Left ventricle myocardium inferior (tissue), 1 donor: ENCODE measurements at regions not wholly inside any gene's neighbourhood (a gene's known extent, or its start where the extent isn't known, plus 50 kb on each side); places are given as distances from the start of the nearest gene placed in this dataset.
"Not testable (repeated sequence)": the region's sequence is repeated elsewhere in the genome, so short reads cannot be mapped to it uniquely, and the experiment has no call there.

Experiments used
- DNase-seq: peaks from one replicate; pipeline ENCODE4 v3.0.0-alpha.2; 2020
- H3K27ac ChIP-seq: fragments of 200-600 bp; replicated peaks from 2 replicates; pipeline ENCODE4 v1.8.0; 2021
- H3K27me3 ChIP-seq: fragments of 200-600 bp; 2 replicates; pipeline ENCODE4 v1.8.0; 2021; ENCODE audit warnings: low read depth
- H3K36me3 ChIP-seq: fragments of 200-600 bp; 2 replicates; pipeline ENCODE4 v1.8.0; 2021
- H3K4me1 ChIP-seq: fragments of 200-600 bp; 2 replicates; pipeline ENCODE4 v1.8.0; 2021
- H3K4me3 ChIP-seq: fragments of 200-600 bp; 2 replicates; pipeline ENCODE4 v1.8.0; 2021; ENCODE audit warnings: mild to moderate bottlenecking, moderate library complexity
- H3K9me3 ChIP-seq: fragments of 200-600 bp; replicated peaks from 2 replicates; pipeline ENCODE4 v1.8.0; 2021
- CTCF ChIP-seq: fragments of 200-600 bp; IDR thresholded peaks from 2 replicates; pipeline ENCODE4 v1.8.0; 2021; ENCODE audit warnings: antibody characterized with exemption, mild to moderate bottlenecking, borderline replicate concordance
- intact Hi-C: fragments of 100-400 bp; cut with micrococcal nuclease; formaldehyde crosslinking; loops from one replicate; pipeline ENCODE4 v1.11.0; 2022
- donor health status: DM: no; HTN: yes; CAD: no; lungs with severe emphysema.

- DNase-seq, result no peak
- Histone ChIP-seq H3K27ac (no peak overlapping the region), H3K27me3 (peaks cover 3% of the 10 kb centered on the region), H3K4me3 (no peak overlapping the region), H3K36me3 (no peaks in the 10 kb centered on the region), H3K9me3 (no peaks in the 10 kb centered on the region), H3K4me1 (no peaks in the 10 kb centered on the region)
- intact Hi-C loops, result no loop called here
- TF ChIP-seq CTCF, result no peak
These were observed 359.7 kb downstream of the SRGAP2C start for GRCh38 chr1:121544500-121544899.

GRCh38 chr1:121545899-121546298 is 361.1 kb downstream of the SRGAP2C start:
- H3K4me3 ChIP-seq, intact Hi-C loops, H3K27ac ChIP-seq: not testable (repeated sequence)

GRCh38 chr1:121546830-121547591 is 362.2 kb downstream of the SRGAP2C start:
- no peak for DNase-seq
- intact Hi-C loops, result no loop called here
- no peak for TF ChIP-seq CTCF
- Histone ChIP-seq H3K4me3 (no peak overlapping the region), H3K36me3 (no peaks in the 10 kb centered on the region), H3K9me3 (no peaks in the 10 kb centered on the region), H3K27me3 (no peaks in the 10 kb centered on the region), H3K4me1 (no peaks in the 10 kb centered on the region), H3K27ac (no peak overlapping the region)

More at GRCh38 chr1:121545899-121546298, 361.1 kb downstream of the SRGAP2C start:
- H3K36me3 ChIP-seq, DNase-seq, H3K4me1 ChIP-seq, H3K27me3 ChIP-seq, H3K9me3 ChIP-seq: not testable (repeated sequence)

- H3K27me3 ChIP-seq, H3K4me1 ChIP-seq, intact Hi-C loops, H3K27ac ChIP-seq, H3K4me3 ChIP-seq, DNase-seq, H3K9me3 ChIP-seq, H3K36me3 ChIP-seq: not testable (repeated sequence)
These were observed 363.0 kb downstream of the SRGAP2C start for GRCh38 chr1:121547726-121548125.

GRCh38 chr1:121550817-121551216 is 366.0 kb downstream of the SRGAP2C start:
- H3K27ac ChIP-seq, H3K27me3 ChIP-seq, H3K36me3 ChIP-seq, H3K9me3 ChIP-seq, intact Hi-C loops, H3K4me3 ChIP-seq, DNase-seq, H3K4me1 ChIP-seq: not testable (repeated sequence)

GRCh38 chr1:121551491-121551890 is 366.7 kb downstream of the SRGAP2C start:
- H3K27ac ChIP-seq, H3K27me3 ChIP-seq, DNase-seq, H3K4me3 ChIP-seq, H3K36me3 ChIP-seq, intact Hi-C loops, H3K4me1 ChIP-seq, H3K9me3 ChIP-seq: not testable (repeated sequence)

GRCh38 chr1:121556560-121556959 is 371.8 kb downstream of the SRGAP2C start:
- H3K4me3 ChIP-seq, H3K9me3 ChIP-seq, H3K36me3 ChIP-seq, H3K27ac ChIP-seq, H3K27me3 ChIP-seq, intact Hi-C loops, H3K4me1 ChIP-seq, DNase-seq: not testable (repeated sequence)

- DNase-seq, H3K9me3 ChIP-seq, H3K27ac ChIP-seq, H3K4me1 ChIP-seq, intact Hi-C loops, H3K36me3 ChIP-seq, H3K27me3 ChIP-seq, H3K4me3 ChIP-seq: not testable (repeated sequence)
These were observed 373.3 kb downstream of the SRGAP2C start for GRCh38 chr1:121558034-121558433.
